GM18520 (cell line): ENCODE measurements at regions not wholly inside any gene's neighbourhood (a gene's known extent, or its start where the extent isn't known, plus 50 kb on each side); places are given as distances from the start of the nearest gene placed in this dataset.

Experiments used
- ATAC-seq: cut with Tn5 transposase; IDR thresholded peaks from one replicate; pipeline ENCODE4 v1.9.1; 2021; ENCODE audit not compliant: unreplicated experiment

DNA sequence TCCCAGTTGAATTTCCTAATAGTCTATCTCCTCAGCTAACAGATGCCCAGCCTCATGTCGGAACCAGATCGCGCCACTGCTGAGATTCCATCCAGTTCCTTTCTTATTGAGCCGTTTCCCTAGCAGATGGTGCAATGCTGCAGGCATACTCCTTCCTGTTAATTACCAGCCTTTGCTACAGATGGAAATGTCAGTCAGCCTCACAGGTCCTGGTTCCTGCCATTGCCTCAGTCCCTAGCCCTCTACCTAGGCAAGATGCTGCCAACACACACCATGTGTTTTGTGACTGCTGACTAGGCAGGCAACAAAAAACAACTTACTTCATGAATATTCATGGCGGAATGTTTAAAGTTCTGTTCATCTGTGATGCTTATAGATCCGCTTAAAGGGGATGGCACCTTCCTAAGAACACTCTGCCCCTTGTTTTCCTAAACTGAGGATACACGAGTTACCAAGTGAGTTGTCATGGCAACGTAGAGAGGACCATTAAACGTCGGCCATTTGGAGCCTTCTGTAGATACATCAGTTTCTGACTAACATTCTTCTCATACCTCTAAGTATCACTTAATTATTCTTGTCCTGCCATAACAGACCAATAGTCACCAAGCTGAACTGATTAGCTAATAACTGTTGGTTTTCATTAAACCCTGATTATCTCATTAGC is 749.5 kb downstream of the RNF144A start:
- ATAC-seq: no peak

DNA sequence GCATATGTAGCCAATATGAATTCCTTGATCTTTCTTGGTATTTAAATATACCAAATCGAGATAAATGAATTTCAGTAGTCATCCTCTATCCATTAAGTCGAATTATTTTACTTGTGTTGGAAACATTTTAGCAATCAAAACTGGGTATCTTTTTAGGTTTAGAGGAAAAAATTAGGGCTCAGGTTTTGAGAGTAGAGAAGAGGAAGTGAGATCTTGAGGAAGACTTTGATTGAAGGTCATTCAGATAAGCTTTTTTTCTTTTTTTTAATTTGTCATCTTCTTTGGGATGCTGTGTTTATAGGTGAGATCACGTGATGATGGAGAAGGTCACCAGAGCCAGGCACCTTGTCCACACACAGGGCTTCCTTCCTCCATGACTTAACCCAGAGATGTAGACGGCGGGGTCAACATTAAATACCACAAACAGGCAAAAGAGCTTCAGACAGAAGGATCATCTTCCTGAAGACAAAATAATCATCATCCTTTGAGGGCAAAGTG is 750.1 kb downstream of the RNF144A start:
- no peak for ATAC-seq

- ATAC-seq: no peak
Measured at GRCh38 chr2:7670905-7671641, 753.9 kb downstream of the RNF144A start.

GRCh38 chr2:7672027-7672684 is 754.9 kb downstream of the RNF144A start:
- no peak for ATAC-seq

DNA sequence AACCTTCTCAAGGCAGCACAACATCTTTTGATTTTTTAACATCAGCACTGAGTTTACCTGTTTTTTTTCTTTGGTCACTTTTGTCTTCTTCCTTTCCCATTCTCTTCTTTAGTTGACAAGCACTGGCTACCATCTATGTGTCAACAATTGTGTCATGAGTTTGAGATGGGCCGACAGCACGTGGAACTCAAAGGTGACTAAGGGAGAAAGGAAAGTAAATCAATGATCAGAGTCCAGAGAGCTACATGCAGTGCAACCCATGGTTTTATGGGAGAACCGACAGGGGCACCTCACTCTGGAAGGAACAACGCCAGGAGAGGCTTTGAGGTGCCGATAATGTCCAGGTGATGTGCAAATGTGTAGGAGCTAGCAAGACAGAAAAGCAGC is 755.5 kb downstream of the RNF144A start:
- no peak for ATAC-seq

DNA sequence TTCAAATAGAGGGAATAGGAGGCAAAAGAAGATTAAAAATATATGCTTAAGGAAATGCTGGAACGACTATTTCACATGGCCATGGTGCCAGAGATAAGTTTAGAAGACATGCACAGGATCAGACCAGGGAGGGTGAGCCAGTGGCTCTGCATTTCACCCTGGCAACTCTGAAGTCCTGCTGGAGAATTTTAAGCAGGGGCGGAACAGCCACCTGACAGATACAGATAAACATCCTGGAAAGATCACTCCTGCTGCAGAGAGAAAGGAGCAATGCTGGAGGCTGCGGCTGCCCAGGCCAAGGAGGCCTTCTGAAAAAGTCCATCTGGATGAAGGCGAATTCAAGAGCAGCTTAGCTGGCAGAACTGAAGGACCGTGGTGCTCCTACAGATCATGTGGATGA is 755.9 kb downstream of the RNF144A start:
- no peak for ATAC-seq

GRCh38 chr2:7673853-7674252 is 756.6 kb downstream of the RNF144A start:
- ATAC-seq: no peak

DNA sequence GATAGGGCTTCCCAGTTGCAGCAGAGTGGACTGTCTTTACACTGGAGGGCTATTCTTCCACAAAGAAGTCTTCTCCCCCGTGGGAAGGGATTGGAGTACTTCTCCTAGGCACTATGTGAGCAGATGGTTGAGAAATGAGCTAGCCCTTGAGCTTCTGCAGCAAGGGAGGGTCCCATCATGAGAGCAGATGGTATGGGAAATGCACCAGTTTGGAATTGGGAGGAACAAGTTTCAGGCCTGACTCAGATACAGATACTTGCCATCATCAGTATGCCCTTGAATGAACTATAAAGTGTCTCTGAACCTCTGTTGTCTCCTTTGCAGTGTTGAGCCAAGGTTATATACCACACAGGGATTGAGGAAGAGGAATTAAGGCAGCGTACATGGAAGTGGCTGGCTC is 757.4 kb downstream of the RNF144A start:
- ATAC-seq: no peak

DNA sequence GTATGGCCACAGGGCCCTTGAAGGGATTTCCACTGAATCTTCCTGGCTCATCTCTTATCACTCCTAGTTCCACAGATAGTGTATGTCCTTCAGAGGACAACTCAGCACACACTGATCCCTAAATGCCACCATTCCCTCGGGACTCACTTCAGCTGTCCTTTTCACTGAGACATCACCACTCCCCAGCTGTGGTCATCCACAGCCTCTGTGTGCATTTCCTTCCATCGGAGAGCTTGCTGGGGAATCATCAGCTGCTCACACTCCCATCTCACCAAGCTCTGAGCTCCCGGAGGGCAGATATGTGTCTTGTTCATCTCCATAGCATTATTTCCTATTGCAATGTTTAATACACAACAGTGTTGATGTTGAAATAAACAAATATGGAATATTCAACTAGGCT is 759.5 kb downstream of the RNF144A start:
- no peak for ATAC-seq

- ATAC-seq: no peak
Measured at GRCh38 chr2:7681881-7682461, 764.8 kb downstream of the RNF144A start.

DNA sequence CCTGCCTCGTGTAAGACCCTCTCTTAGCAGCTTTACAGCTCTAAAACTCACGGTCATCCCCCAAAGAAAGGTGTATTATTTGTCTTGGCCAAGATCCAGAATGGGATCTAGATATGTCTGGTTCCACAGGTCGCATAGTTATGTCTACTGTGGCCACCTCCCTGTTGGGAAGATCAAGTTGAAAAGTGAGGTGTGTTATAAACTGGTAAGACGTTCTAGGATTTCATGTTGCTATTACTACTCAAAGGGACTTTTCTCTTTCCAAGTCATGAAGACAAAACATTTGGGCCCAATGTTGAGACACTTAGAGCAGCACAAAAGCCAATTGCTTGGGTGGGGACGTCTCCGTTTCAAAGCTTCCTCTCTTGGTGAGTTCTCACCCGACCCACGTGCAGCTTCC is 766.0 kb downstream of the RNF144A start:
- ATAC-seq: no peak

- no peak for ATAC-seq
Measured at GRCh38 chr2:7683708-7684107, 766.5 kb downstream of the RNF144A start.

DNA sequence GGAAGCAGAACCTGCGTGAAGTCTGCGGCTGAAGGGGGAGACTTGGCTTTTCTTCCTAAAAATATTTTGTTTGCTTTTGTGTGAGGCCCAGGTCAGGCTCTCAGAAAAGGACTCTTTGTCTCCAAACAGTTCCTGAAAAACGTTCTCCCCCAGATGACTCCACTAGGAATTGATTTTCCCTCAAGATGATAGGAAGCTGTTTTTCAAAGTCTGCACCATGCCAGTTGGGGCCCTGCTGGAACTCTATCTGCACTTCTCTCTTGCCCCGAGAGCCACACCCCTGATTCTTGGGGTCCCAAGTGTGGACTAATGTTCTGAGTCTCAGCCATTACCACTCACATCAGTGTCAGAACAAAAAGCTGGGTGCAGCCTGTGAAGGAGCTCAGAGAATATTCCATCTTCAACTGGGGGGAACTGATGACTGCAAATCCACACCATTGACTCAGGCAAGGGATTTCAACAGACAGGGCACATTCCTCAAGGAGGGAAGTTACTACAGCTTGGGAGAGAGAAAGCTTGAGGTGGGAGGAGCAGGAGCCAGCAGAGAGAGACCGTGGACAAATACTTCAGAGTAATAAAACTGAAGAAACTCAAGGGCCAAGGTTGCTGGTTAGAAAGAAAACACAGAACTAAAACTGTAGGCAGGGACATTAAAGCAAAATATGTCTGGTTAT is 768.3 kb downstream of the RNF144A start:
- ATAC-seq: no peak

GRCh38 chr2:7686016-7686385 is 768.8 kb downstream of the RNF144A start:
- ATAC-seq: no peak

DNA sequence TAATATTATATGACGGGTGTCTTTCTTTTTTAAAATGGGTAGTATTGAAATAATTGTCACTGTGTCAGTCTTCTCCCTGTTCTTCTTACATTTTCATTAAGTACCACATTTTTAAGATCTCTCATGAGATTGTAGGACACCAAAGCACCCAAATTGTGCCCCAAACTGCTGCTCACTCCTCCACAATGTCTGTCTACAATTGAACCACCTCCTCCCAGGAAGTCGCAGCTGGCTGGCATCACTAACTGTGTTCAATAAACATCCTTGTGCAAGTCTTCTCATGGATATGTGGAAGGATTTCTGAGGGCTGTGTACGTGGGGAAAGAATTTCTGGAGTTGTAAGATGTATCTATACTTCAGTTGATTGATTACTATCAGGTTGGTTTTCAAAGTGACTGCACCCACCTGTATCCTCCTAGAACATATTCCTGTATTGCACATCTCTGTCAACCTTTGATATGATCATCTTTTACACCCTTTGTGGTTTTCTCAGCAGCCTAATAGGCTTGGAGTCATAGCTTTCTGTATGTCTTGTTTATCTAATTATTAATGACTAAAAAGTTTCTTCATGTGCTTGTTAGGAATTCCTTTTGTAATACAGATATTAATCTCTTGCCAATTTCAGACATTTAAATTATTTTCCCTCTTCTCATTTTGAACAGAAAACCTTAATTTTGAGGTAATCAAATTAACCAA is 774.9 kb downstream of the RNF144A start:
- no peak for ATAC-seq

DNA sequence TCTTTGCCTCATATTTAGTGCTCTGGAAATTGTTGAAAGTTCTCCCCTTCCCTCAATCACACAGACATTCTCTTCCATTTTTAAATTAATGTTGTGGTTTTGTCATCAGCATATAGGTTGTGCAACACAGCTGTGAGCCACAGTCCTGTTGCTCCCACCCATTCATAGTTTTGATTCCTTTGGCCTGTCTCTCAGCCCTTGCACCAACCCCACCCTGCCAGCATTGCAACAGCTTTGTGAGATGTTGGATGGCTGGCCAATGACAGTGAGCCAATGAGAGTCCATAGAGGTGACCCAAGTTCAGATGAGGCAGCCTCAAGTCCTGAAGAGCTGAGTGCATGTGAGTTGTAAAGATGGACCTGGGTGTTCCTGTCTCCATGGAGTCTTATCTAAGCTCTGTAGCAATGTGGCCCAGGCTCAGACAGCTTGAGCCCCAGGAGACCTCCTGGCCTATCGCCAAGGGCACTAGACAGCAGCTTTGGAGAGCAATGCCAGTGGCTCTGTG is 775.5 kb downstream of the RNF144A start:
- no peak for ATAC-seq

- ATAC-seq: no peak
Measured at GRCh38 chr2:7693246-7694075, 776.2 kb downstream of the RNF144A start.

- no peak for ATAC-seq
Measured at GRCh38 chr2:7694076-7694985, 777.1 kb downstream of the RNF144A start.
